ENCODE measurements at regions not wholly inside any gene's neighbourhood (a gene's known extent, or its start where the extent isn't known, plus 50 kb on each side); places are given as distances from the start of the nearest gene placed in this dataset.

GRCh38 chr5:101278011-101278687, 375.1 kb upstream of the ST8SIA4 start:
- Mint-ChIP-seq H3K4me3 (no peak overlapping the region), H3K36me3 (ENCODE audit: low read depth) (no peaks in the 10 kb centered on the region), H3K9me3 (peaks cover 31% of the 10 kb centered on the region), H3K27me3 (ENCODE audit: insufficient read depth) (no peaks in the 10 kb centered on the region), H3K27ac (no peak overlapping the region), H3K4me1 (ENCODE audit: low read depth) (no peaks in the 10 kb centered on the region)
- TF ChIP-seq CTCF (IDR thresholded peaks at IDR 0.05), result no peak
- no peak for DNase-seq

GRCh38 chr5:101271945-101272344, 368.9 kb upstream of the ST8SIA4 start:
- DNase-seq, result no peak
- no peaks in the 10 kb centered on the region; the same call in 1 of the 2 replicates for H3K36me3 Mint-ChIP-seq (ENCODE audit: low read depth)
- peaks cover 38% of the 10 kb centered on the region for H3K9me3 Mint-ChIP-seq
- no peak overlapping the region for H3K4me3 Mint-ChIP-seq
- H3K27me3 Mint-ChIP-seq (ENCODE audit: insufficient read depth), result no peaks in the 10 kb centered on the region
- no peak for TF ChIP-seq CTCF (IDR thresholded peaks at IDR 0.05)
- H3K4me1 Mint-ChIP-seq (ENCODE audit: low read depth), result no peaks in the 10 kb centered on the region
- no peak overlapping the region for H3K27ac Mint-ChIP-seq

- no peaks in the 10 kb centered on the region; the same call in 1 of the 2 replicates for H3K36me3 Mint-ChIP-seq (ENCODE audit: low read depth)
- TF ChIP-seq CTCF (IDR thresholded peaks at IDR 0.05), result no peak
- no peaks in the 10 kb centered on the region for H3K4me1 Mint-ChIP-seq (ENCODE audit: low read depth)
- no peak for DNase-seq
- H3K27me3 Mint-ChIP-seq (ENCODE audit: insufficient read depth), result no peaks in the 10 kb centered on the region
- peaks cover 38% of the 10 kb centered on the region for H3K9me3 Mint-ChIP-seq
- H3K27ac Mint-ChIP-seq, result no peak overlapping the region
- no peak overlapping the region for H3K4me3 Mint-ChIP-seq
These were observed 368.3 kb upstream of the ST8SIA4 start for GRCh38 chr5:101271416-101271815.

GRCh38 chr5:101260857-101261256, 357.8 kb upstream of the ST8SIA4 start:
- H3K27me3 Mint-ChIP-seq (ENCODE audit: insufficient read depth), result no peaks in the 10 kb centered on the region
- H3K27ac Mint-ChIP-seq, result no peak overlapping the region
- H3K36me3 Mint-ChIP-seq (ENCODE audit: low read depth), result peaks cover 4% of the 10 kb centered on the region; the same call in 1 of the 2 replicates
- DNase-seq, result no peak
- no peak overlapping the region for H3K4me3 Mint-ChIP-seq
- no peaks in the 10 kb centered on the region for H3K4me1 Mint-ChIP-seq (ENCODE audit: low read depth)
- TF ChIP-seq CTCF (IDR thresholded peaks at IDR 0.05), result no peak
- H3K9me3 Mint-ChIP-seq, result peaks cover 45% of the 10 kb centered on the region

- no peaks in the 10 kb centered on the region for H3K4me1 Mint-ChIP-seq (ENCODE audit: low read depth)
- DNase-seq, result no peak
- no peak for TF ChIP-seq CTCF (IDR thresholded peaks at IDR 0.05)
- H3K27ac Mint-ChIP-seq, result no peak overlapping the region
- H3K36me3 Mint-ChIP-seq (ENCODE audit: low read depth), result no peaks in the 10 kb centered on the region
- no peak overlapping the region for H3K4me3 Mint-ChIP-seq
- H3K9me3 Mint-ChIP-seq, result peaks cover 37% of the 10 kb centered on the region
- no peaks in the 10 kb centered on the region for H3K27me3 Mint-ChIP-seq (ENCODE audit: insufficient read depth)
These were observed 350.0 kb upstream of the ST8SIA4 start for GRCh38 chr5:101253096-101253495.
